ENCODE measurements at regions not wholly inside any gene's neighbourhood (a gene's known extent, or its start where the extent isn't known, plus 50 kb on each side); places are given as distances from the start of the nearest gene placed in this dataset.

- TF ChIP-seq ZNF584 (CRISPR knock-in tag; IDR thresholded peaks at IDR 0.05; ENCODE audit: low read depth) (no peak), GABPA (tag; conservative IDR thresholded peaks at IDR 0.05; ENCODE audit: low read depth) (no peak), ZNF175 (CRISPR knock-in tag; IDR thresholded peaks at IDR 0.05; ENCODE audit: low read depth) (no peak), HMG20B (CRISPR knock-in tag; IDR thresholded peaks at IDR 0.05) (no peak), NR3C1 (CRISPR knock-in tag; IDR thresholded peaks at IDR 0.05) (no peak)
Measured at GRCh38 chr11:122270535-122270934, 154.5 kb upstream of the BLID start.

All from K562 (cell line).